PC-3 (cell line): ENCODE measurements at regions not wholly inside any gene's neighbourhood (a gene's known extent, or its start where the extent isn't known, plus 50 kb on each side); places are given as distances from the start of the nearest gene placed in this dataset.

Source experiments
- ATAC-seq: fragments of 200-7000 bp; cut with Tn5 transposase; 2 replicates; pipeline ENCODE4 v1.9.1; 2020; ENCODE audit warnings: mild to moderate bottlenecking, moderate library complexity
- BruUV-seq: library from RNA; stranded (reverse); fragments of 400-500 nt; replicated peaks from 2 replicates; lab custom pipeline; 2021; lab: Mats Ljungman, UMichigan
- CTCF ChIA-PET: fragments of 300-600 bp; sonication (Branson Sonifier 250); formaldehyde crosslinking; loops from one replicate; lab custom pipeline; 2022; ENCODE audit warnings: antibody characterized with exemption; lab: Charles Lee
- POLR2A ChIA-PET: fragments of 300-600 bp; sonication (Branson Sonifier 250); formaldehyde crosslinking; loops from one replicate; lab custom pipeline; 2022; ENCODE audit warnings: antibody characterized with exemption; ENCODE audit not compliant: unreplicated experiment; lab: Charles Lee
- DNase-seq: peaks from one replicate; pipeline ENCODE4 v3.0.0-alpha.2; 2015
- H2AFZ ChIP-seq: fragments of 300-600 bp; sonication (generic); 2 replicates; pipeline ENCODE4 v1.6.0; 2016; ENCODE audit warnings: antibody characterized with exemption, low read length
- H3F3A ChIP-seq: fragments of 300-600 bp; sonication (generic); one replicate; pipeline ENCODE4 v1.6.0; 2017; ENCODE audit warnings: antibody characterized with exemption, low read length, control low read depth, mild to moderate bottlenecking; ENCODE audit not compliant: unreplicated experiment
- H3K27ac ChIP-seq: fragments of 300-600 bp; sonication (generic); 2 replicates; pipeline ENCODE4 v1.5.1; 2016; ENCODE audit warnings: mild to moderate bottlenecking, low read length
- H3K27me3 ChIP-seq: fragments of 300-600 bp; sonication (generic); 2 replicates; pipeline ENCODE4 v1.6.1; 2016; ENCODE audit warnings: low read length, mixed read lengths
- H3K36me3 ChIP-seq: fragments of 300-600 bp; sonication (generic); 2 replicates; pipeline ENCODE4 v1.6.1; 2016; ENCODE audit warnings: low read depth, mixed run types, low read length, mixed read lengths
- H3K4me1 ChIP-seq: fragments of 300-600 bp; sonication (generic); 2 replicates; pipeline ENCODE4 v1.5.1; 2016; ENCODE audit warnings: low read length; ENCODE audit not compliant: insufficient read depth
- H3K4me2 ChIP-seq: fragments of 300-600 bp; sonication (generic); 2 replicates; pipeline ENCODE4 v1.6.0; 2016; ENCODE audit warnings: low read length
- H3K4me3 ChIP-seq: fragments of 300-600 bp; sonication (generic); 2 replicates; pipeline ENCODE4 v1.5.1; 2016; ENCODE audit warnings: mild to moderate bottlenecking, low read length, mixed read lengths
- H3K79me2 ChIP-seq: fragments of 300-600 bp; sonication (generic); 2 replicates; pipeline ENCODE4 v1.6.1; 2017; ENCODE audit warnings: low read length, mixed read lengths
- H3K9ac ChIP-seq: fragments of 300-600 bp; sonication (generic); 2 replicates; pipeline ENCODE4 v1.6.0; 2016; ENCODE audit warnings: mild to moderate bottlenecking, low read length
- H3K9me2 ChIP-seq: fragments of 300-600 bp; sonication (generic); replicated peaks from 2 replicates; pipeline ENCODE4 v1.6.1; 2016; ENCODE audit warnings: mixed run types, low read length, mixed read lengths
- H3K9me3 ChIP-seq: fragments of 300-600 bp; sonication (generic); 2 replicates; pipeline ENCODE4 v1.6.1; 2016; ENCODE audit warnings: low read length, mixed read lengths
- H4K20me1 ChIP-seq: fragments of 300-600 bp; sonication (generic); 2 replicates; pipeline ENCODE4 v1.6.1; 2016; ENCODE audit warnings: low read length, mixed read lengths
- EZH2 ChIP-seq: fragments of 300-600 bp; sonication (generic); IDR thresholded peaks from one replicate; pipeline ENCODE4 v1.6.1; 2017; ENCODE audit warnings: antibody characterized with exemption, mild to moderate bottlenecking, low read length; ENCODE audit not compliant: unreplicated experiment
- EZH2phosphoT487 ChIP-seq: fragments of 300-600 bp; sonication (generic); IDR thresholded peaks from 2 replicates; pipeline ENCODE4 v1.6.1; 2018; ENCODE audit warnings: mild to moderate bottlenecking, antibody characterized with exemption, low read length, borderline replicate concordance
- intact Hi-C: fragments of 100-400 bp; cut with micrococcal nuclease; formaldehyde crosslinking; loops from 2 replicates; pipeline ENCODE4 v1.9.0; 2023
- TF ChIP-seq, protein P1 (sequence below): fragments of 300-600 bp; sonication (generic); conservative IDR thresholded peaks from 2 replicates; pipeline ENCODE4 v1.5.1; 2017; ENCODE audit warnings: antibody characterized with exemption, low read depth, mild to moderate bottlenecking, low read length

GRCh38 chr12:111283521-111283920 lies 85.4 kb downstream of the PHETA1 start:
- Histone ChIP-seq H3K4me1 (no peaks in the 10 kb centered on the region), H3K9me2 (no peaks in the 10 kb centered on the region), H3K79me2 (no peaks in the 10 kb centered on the region), H3K36me3 (no peaks in the 10 kb centered on the region), H2AFZ (no peak overlapping the region), H3F3A (no peaks in the 10 kb centered on the region), H4K20me1 (no peaks in the 10 kb centered on the region), H3K27ac (no peak overlapping the region), H3K9me3 (0 out of 2 replicates have a peak, but pooled peaks cover 6% of the 10 kb centered on the region), H3K4me3 (no peak overlapping the region), H3K9ac (no peak overlapping the region), H3K4me2 (no peak overlapping the region), H3K27me3 (peaks cover 26% of the 10 kb centered on the region)
- ATAC-seq = no peak
- ChIA-PET CTCF (no interaction called here), POLR2A (no interaction called here)
- intact Hi-C loops = no loop called here
- no peak for DNase-seq
- TF ChIP-seq, protein P1, sequence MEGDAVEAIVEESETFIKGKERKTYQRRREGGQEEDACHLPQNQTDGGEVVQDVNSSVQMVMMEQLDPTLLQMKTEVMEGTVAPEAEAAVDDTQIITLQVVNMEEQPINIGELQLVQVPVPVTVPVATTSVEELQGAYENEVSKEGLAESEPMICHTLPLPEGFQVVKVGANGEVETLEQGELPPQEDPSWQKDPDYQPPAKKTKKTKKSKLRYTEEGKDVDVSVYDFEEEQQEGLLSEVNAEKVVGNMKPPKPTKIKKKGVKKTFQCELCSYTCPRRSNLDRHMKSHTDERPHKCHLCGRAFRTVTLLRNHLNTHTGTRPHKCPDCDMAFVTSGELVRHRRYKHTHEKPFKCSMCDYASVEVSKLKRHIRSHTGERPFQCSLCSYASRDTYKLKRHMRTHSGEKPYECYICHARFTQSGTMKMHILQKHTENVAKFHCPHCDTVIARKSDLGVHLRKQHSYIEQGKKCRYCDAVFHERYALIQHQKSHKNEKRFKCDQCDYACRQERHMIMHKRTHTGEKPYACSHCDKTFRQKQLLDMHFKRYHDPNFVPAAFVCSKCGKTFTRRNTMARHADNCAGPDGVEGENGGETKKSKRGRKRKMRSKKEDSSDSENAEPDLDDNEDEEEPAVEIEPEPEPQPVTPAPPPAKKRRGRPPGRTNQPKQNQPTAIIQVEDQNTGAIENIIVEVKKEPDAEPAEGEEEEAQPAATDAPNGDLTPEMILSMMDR = no peak
- TF ChIP-seq EZH2 = no peak
- no TSS peak for BruUV-seq

- no peaks in the 10 kb centered on the region; the same call in 1 of the 2 replicates for H3K4me1 ChIP-seq
- intact Hi-C loops = no loop called here
- no peaks in the 10 kb centered on the region for H4K20me1 ChIP-seq
- no peaks in the 10 kb centered on the region for H3K79me2 ChIP-seq
- no peak overlapping the region for H3K4me2 ChIP-seq
- no peak overlapping the region for H3K9ac ChIP-seq
- ATAC-seq (no peak), DNase-seq (no peak)
- H3K9me3 ChIP-seq = 0 out of 2 replicates have a peak, but pooled peaks cover 6% of the 10 kb centered on the region
- no peak overlapping the region for H2AFZ ChIP-seq
- H3K27me3 ChIP-seq = peaks cover 16% of the 10 kb centered on the region
- H3K27ac ChIP-seq = no peak overlapping the region
- no peaks in the 10 kb centered on the region for H3K9me2 ChIP-seq
- no peak for TF ChIP-seq EZH2
- TF ChIP-seq EZH2phosphoT487 = no peak
- TF ChIP-seq, protein P1 = no peak
- H3F3A ChIP-seq = no peaks in the 10 kb centered on the region
- no peaks in the 10 kb centered on the region for H3K36me3 ChIP-seq
- ChIA-PET CTCF (no interaction called here), POLR2A (no interaction called here)
- H3K4me3 ChIP-seq = no peak overlapping the region
- BruUV-seq = no TSS peak
These were observed 91.3 kb downstream of the PHETA1 start for GRCh38 chr12:111277570-111277969.

DNA sequence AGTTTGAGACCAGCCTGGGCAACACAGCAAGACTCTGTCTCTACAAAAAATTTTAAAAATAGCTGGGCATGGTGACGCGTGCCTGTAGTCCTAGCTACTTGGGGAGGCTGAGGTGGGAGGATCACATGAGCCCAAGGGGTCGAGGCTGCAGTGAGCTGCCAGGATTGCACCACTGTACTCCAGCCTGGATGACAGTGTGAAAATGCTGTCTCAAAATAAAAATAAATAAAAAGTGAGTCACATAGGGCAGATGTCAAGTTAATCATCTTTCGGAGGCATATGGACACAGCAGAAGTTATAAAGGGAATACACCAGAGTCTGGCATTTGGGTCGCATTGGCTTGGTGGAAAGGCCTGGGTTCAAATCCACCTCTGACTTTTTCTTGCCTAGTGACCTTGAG lies 92.7 kb downstream of the PHETA1 start:
- H3K27me3 ChIP-seq = peaks cover 8% of the 10 kb centered on the region; the same call in 1 of the 2 replicates
- peak; percentile 55 for DNase-seq
- H3K4me2 ChIP-seq = no peak overlapping the region
- H2AFZ ChIP-seq = no peak overlapping the region
- no peaks in the 10 kb centered on the region for H3K36me3 ChIP-seq
- intact Hi-C loops = no loop called here
- no peak overlapping the region for H3K9ac ChIP-seq
- H3K27ac ChIP-seq = no peak overlapping the region
- no peaks in the 10 kb centered on the region for H4K20me1 ChIP-seq
- no peak overlapping the region for H3K4me3 ChIP-seq
- no peaks in the 10 kb centered on the region for H3K9me2 ChIP-seq
- TF ChIP-seq EZH2phosphoT487 (no peak), EZH2 (no peak)
- TF ChIP-seq, protein P1 = no peak
- peak; percentile 69 for ATAC-seq
- no peaks in the 10 kb centered on the region for H3K79me2 ChIP-seq
- POLR2A ChIA-PET = no interaction called here
- 0 out of 2 replicates have a peak, but pooled peaks cover 6% of the 10 kb centered on the region for H3K9me3 ChIP-seq
- CTCF ChIA-PET = interaction anchor here (0.5 kb wide), 1 partner anchor 75 kb away, joined by 3 read pairs; no protein-coding TSS in a partner anchor
- H3K4me1 ChIP-seq = no peaks in the 10 kb centered on the region; the same call in 1 of the 2 replicates
- no TSS peak for BruUV-seq
- no peaks in the 10 kb centered on the region for H3F3A ChIP-seq
